HepG2 (cell line): ENCODE measurements at regions not wholly inside any gene's neighbourhood (a gene's known extent, or its start where the extent isn't known, plus 50 kb on each side); places are given as distances from the start of the nearest gene placed in this dataset.

ENCODE experiments used
- ARID2 ChIP-seq: sonication (generic); formaldehyde crosslinking; IDR thresholded peaks from 2 replicates; pipeline ENCODE4 v1.8.1; 2022; ENCODE audit warnings: mild to moderate bottlenecking, missing genetic modification reagents, borderline replicate concordance
- ASH2L ChIP-seq: fragments of 300-600, 200-600 bp; sonication (generic); IDR thresholded peaks from 2 replicates; pipeline ENCODE4 v1.7.0; 2017; ENCODE audit warnings: low read depth, mild to moderate bottlenecking, moderate library complexity, mixed read lengths, low read length; ENCODE audit not compliant: insufficient read length
- CBX2 ChIP-seq, 2 experiments: fragments of 200-600 bp in 1 of 2; sonication (generic); formaldehyde crosslinking in 1 of 2; IDR thresholded peaks; 2 replicates each; pipeline versions ENCODE4 v1.7.0 to v1.8.1; 2018 to 2022; ENCODE audit warnings: low read depth in 2 of 2, low read length in 1 of 2, mild to moderate bottlenecking in 1 of 2, missing genetic modification reagents in 1 of 2
- EED ChIP-seq: sonication (generic); formaldehyde crosslinking; IDR thresholded peaks from 2 replicates; pipeline ENCODE4 v1.5.0; 2020; ENCODE audit warnings: mild to moderate bottlenecking, missing genetic modification reagents
- ELF3 ChIP-seq: IDR thresholded peaks from 2 replicates; pipeline ENCODE4 v1.6.1; 2016; ENCODE audit warnings: missing genetic modification reagents, missing compliant biosample characterization
- MAZ ChIP-seq, 2 experiments: sonication (generic) in 1 of 2; formaldehyde crosslinking in 1 of 2; IDR thresholded peaks; 2 replicates each; pipeline versions ENCODE4 v1.5.0 to v1.6.1; 2012 to 2020; ENCODE audit warnings: low read depth in 2 of 2, mild to moderate bottlenecking in 2 of 2, borderline replicate concordance in 1 of 2, improper control_type of control experiment in 1 of 2, low read length in 1 of 2, missing genetic modification reagents in 1 of 2, moderate library complexity in 1 of 2
- NRL ChIP-seq: sonication (generic); formaldehyde crosslinking; IDR thresholded peaks from 2 replicates; pipeline ENCODE4 v1.5.0; 2020; ENCODE audit warnings: missing genetic modification reagents, mild to moderate bottlenecking, moderate library complexity, borderline replicate concordance
- RBM39 ChIP-seq: fragments of 200-400 bp; formaldehyde crosslinking; IDR thresholded peaks from one replicate; pipeline ENCODE4 v1.6.1; 2018; ENCODE audit warnings: antibody characterized with exemption, mild to moderate bottlenecking, low read depth, low read length; ENCODE audit not compliant: poor library complexity, severe bottlenecking
- RFXAP ChIP-seq: sonication (generic); formaldehyde crosslinking; IDR thresholded peaks from 2 replicates; pipeline ENCODE4 v1.4.0; 2020; ENCODE audit warnings: missing genetic modification reagents, borderline replicate concordance
- XRCC5 ChIP-seq: fragments of 200-400 bp; formaldehyde crosslinking; optimal IDR thresholded peaks from 2 replicates; pipeline ENCODE3; 2017; ENCODE audit warnings: mild to moderate bottlenecking, low read length
- ZMYM4 ChIP-seq: sonication (generic); formaldehyde crosslinking; IDR thresholded peaks from 2 replicates; pipeline ENCODE4 v1.8.1; 2023; ENCODE audit warnings: mild to moderate bottlenecking, missing genetic modification reagents
- ZNF12 ChIP-seq: sonication (generic); formaldehyde crosslinking; IDR thresholded peaks from 2 replicates; pipeline ENCODE4 v1.5.0; 2020; ENCODE audit warnings: missing genetic modification reagents
- ZNF337 ChIP-seq: sonication (generic); formaldehyde crosslinking; IDR thresholded peaks from 2 replicates; pipeline ENCODE4 v1.5.1; 2020; ENCODE audit warnings: missing genetic modification reagents, low read depth, mild to moderate bottlenecking, borderline replicate concordance
- ZNF34 ChIP-seq: sonication (generic); formaldehyde crosslinking; IDR thresholded peaks from 2 replicates; pipeline ENCODE4 v1.4.0; 2020; ENCODE audit warnings: mild to moderate bottlenecking, missing genetic modification reagents, borderline replicate concordance
- ZNF431 ChIP-seq: sonication (generic); formaldehyde crosslinking; IDR thresholded peaks from 2 replicates; pipeline ENCODE4 v1.9.0; 2022; ENCODE audit warnings: missing genetic modification reagents, low read depth, mild to moderate bottlenecking, borderline replicate concordance
- ZNF570 ChIP-seq: sonication (generic); formaldehyde crosslinking; IDR thresholded peaks from 2 replicates; pipeline ENCODE4 v1.4.0; 2020; ENCODE audit warnings: mild to moderate bottlenecking, missing genetic modification reagents, borderline replicate concordance
- ZNF607 ChIP-seq: sonication (generic); formaldehyde crosslinking; IDR thresholded peaks from 2 replicates; pipeline ENCODE4 v1.5.1; 2020; ENCODE audit warnings: missing genetic modification reagents, mild to moderate bottlenecking, borderline replicate concordance
- ZNF724P ChIP-seq: sonication (generic); formaldehyde crosslinking; IDR thresholded peaks from 2 replicates; pipeline ENCODE4 v1.8.0; 2022; ENCODE audit warnings: missing genetic modification reagents, borderline replicate concordance
- ZNF878 ChIP-seq: sonication (generic); formaldehyde crosslinking; IDR thresholded peaks from 2 replicates; pipeline ENCODE4 v1.8.1; 2023; ENCODE audit warnings: mild to moderate bottlenecking, missing genetic modification reagents, moderate library complexity
- TF ChIP-seq, protein P1 (sequence below): sonication (generic); formaldehyde crosslinking; IDR thresholded peaks from 2 replicates; pipeline ENCODE4 v1.8.1; 2022; ENCODE audit warnings: low read depth, mild to moderate bottlenecking, missing genetic modification reagents
- TF ChIP-seq, protein P2 (sequence below): sonication (generic); formaldehyde crosslinking; IDR thresholded peaks from 2 replicates; pipeline ENCODE4 v1.5.1; 2020; ENCODE audit warnings: mild to moderate bottlenecking, missing genetic modification reagents, moderate library complexity
- TF ChIP-seq, protein P3 (sequence below): sonication (generic); formaldehyde crosslinking; IDR thresholded peaks from 2 replicates; pipeline ENCODE4 v1.8.0; 2022; ENCODE audit warnings: mild to moderate bottlenecking, missing genetic modification reagents, moderate library complexity

DNA sequence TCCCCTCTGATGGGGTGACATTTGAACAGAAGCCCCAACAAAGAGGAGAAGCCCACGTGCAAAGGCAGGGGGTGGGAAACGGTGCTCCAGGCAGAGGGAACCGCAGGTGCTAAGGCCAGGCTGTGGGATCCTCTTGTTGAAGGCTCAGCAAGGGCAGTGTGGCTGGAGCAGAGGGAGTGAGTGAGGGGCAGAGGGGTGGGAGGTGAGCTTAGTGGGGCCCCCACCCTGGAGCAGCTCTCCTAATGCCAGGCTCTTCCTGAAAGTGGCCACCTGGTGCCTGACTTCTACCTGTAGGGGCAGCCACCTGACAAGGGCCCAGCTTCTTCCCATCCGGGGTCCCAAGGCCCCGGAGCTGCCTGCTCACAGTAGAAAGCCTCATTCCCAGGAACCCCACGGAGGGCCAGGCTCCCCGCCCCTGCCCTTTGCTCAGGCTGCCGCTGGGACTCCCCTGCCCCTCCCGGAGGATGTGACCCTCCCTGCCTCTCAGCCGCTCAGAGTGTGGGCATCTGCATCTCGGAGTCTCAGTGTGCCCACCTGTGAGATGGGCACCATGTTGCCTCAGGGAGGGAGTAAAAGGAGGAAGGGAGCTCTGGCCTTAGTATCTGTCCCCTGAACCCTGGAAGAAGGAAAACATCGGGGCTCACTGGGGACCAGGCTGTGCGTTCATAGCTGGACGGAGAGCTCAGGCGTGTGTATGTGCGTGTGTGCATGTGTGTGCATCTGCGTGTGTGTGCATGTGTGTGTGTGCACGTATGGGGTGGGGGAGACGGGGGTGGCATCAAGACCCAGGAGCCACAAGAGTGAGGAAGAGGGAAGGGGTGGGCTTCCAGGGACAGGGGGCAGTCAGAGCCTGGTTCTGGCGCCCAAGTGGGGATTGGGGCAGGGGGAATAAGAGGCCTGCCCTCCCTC is 119.4 kb downstream of the CEBPB start (continued):
- TF ChIP-seq, protein P1, sequence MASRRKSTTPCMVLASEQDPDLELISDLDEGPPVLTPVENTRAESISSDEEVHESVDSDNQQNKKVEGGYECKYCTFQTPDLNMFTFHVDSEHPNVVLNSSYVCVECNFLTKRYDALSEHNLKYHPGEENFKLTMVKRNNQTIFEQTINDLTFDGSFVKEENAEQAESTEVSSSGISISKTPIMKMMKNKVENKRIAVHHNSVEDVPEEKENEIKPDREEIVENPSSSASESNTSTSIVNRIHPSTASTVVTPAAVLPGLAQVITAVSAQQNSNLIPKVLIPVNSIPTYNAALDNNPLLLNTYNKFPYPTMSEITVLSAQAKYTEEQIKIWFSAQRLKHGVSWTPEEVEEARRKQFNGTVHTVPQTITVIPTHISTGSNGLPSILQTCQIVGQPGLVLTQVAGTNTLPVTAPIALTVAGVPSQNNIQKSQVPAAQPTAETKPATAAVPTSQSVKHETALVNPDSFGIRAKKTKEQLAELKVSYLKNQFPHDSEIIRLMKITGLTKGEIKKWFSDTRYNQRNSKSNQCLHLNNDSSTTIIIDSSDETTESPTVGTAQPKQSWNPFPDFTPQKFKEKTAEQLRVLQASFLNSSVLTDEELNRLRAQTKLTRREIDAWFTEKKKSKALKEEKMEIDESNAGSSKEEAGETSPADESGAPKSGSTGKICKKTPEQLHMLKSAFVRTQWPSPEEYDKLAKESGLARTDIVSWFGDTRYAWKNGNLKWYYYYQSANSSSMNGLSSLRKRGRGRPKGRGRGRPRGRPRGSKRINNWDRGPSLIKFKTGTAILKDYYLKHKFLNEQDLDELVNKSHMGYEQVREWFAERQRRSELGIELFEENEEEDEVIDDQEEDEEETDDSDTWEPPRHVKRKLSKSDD (CRISPR knock-in tag) = no peak
- no peak for TF ChIP-seq CBX2 (IDR thresholded peaks at IDR 0.05; ENCODE audit: low read depth, low read length)
- no peak for TF ChIP-seq CBX2 (CRISPR knock-in tag; IDR thresholded peaks at IDR 0.05; ENCODE audit: low read depth)
- TF ChIP-seq, protein P2, sequence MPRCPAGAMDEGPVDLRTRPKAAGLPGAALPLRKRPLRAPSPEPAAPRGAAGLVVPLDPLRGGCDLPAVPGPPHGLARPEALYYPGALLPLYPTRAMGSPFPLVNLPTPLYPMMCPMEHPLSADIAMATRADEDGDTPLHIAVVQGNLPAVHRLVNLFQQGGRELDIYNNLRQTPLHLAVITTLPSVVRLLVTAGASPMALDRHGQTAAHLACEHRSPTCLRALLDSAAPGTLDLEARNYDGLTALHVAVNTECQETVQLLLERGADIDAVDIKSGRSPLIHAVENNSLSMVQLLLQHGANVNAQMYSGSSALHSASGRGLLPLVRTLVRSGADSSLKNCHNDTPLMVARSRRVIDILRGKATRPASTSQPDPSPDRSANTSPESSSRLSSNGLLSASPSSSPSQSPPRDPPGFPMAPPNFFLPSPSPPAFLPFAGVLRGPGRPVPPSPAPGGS = peak; percentile 54; the same call in 1 of the 2 replicates
- TF ChIP-seq ZNF724P (CRISPR knock-in tag) = no peak
- TF ChIP-seq ZNF431 (CRISPR knock-in tag) = no peak
- TF ChIP-seq RFXAP (CRISPR knock-in tag) = no peak
- TF ChIP-seq, protein P3, sequence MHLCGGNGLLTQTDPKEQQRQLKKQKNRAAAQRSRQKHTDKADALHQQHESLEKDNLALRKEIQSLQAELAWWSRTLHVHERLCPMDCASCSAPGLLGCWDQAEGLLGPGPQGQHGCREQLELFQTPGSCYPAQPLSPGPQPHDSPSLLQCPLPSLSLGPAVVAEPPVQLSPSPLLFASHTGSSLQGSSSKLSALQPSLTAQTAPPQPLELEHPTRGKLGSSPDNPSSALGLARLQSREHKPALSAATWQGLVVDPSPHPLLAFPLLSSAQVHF = no peak
- no peak for TF ChIP-seq XRCC5
- TF ChIP-seq ELF3 = no peak
- no peak for TF ChIP-seq MAZ (IDR thresholded peaks at IDR 0.05; ENCODE audit: borderline replicate concordance, low read depth, low read length)
- no peak for TF ChIP-seq MAZ (CRISPR knock-in tag; IDR thresholded peaks at IDR 0.05; ENCODE audit: low read depth)
- TF ChIP-seq EED (CRISPR knock-in tag) = no peak
- no peak; the same call in none of the 2 replicates for TF ChIP-seq NRL (CRISPR knock-in tag)
- TF ChIP-seq ZNF607 = 0 out of 2 replicates have a peak, but pooled peaks have one; percentile 49
- no peak for TF ChIP-seq ZNF12 (CRISPR knock-in tag)
- no peak for TF ChIP-seq ARID2 (CRISPR knock-in tag)
- no peak for TF ChIP-seq ZMYM4 (CRISPR knock-in tag)
- no peak for TF ChIP-seq ZNF570
- TF ChIP-seq ZNF34 (CRISPR knock-in tag) = no peak
- TF ChIP-seq RBM39 = no peak
- no peak for TF ChIP-seq ZNF878 (CRISPR knock-in tag)
- no peak for TF ChIP-seq ZNF337 (CRISPR knock-in tag)
- no peak for TF ChIP-seq ASH2L
